ENCODE measurements at regions not wholly inside any gene's neighbourhood (a gene's known extent, or its start where the extent isn't known, plus 50 kb on each side); places are given as distances from the start of the nearest gene placed in this dataset.

DNA sequence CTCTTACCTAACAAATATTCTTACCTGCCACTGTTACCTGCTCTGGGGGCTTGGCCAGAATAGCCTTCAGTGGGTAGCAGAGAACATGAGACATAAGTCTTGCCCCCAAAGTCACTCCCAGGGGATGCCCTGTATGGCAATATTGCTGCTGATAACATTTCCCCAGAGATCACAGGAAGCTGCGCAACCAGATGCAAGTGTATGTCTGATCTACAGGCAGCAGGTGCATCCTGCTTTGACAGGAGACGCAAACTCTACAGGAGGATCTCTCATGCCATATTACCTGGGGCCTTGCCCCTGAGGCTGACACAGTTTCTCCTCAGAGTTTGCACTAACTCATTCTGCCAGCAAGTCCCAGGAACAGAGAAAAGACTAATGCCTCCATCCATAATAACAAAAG lies 174.4 kb upstream of the LPP start:
- intact Hi-C loops (cut with micrococcal nuclease) = no loop called here
- ATAC-seq = no peak
- DNase-seq = no peak

DNA sequence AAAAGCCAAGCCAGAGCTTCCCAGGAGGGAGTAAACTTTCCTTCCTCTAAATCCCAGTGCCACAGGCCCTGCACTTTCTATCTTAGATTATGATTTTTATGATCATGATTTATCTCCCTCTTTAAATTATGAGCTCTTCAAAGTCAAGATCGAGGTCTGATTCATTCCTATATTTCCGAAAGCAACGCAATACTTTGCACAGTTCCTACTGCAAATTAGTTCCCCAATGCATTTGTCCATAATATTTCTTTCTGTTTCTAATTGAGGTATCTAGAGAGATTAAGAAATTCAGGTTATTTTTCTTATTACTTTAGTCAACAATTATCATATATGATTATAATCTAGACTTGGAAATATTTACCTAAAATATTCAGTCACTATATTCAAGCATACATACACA lies 173.1 kb upstream of the LPP start:
- no peak for DNase-seq
- no peak for ATAC-seq
- intact Hi-C loops (cut with micrococcal nuclease) = no loop called here

DNA sequence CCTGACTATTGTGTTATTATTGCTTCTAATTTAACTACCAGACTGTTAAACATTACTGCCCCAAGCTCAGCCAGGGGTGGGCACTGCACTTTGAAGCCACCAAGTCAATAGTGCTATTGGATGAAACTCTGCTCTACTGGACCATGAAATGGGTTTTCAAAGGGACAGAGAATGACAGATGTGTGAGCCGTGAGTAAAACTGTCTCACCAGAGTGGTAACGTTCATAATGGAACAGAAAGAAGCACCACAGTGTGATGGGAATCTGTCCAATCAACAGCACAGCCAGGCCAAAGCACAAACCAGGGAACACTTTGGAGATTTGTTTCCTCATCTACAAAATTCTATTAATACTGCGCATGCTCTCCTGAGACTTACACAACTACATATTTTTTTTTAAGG lies 171.8 kb upstream of the LPP start:
- intact Hi-C loops (cut with micrococcal nuclease) = no loop called here
- ATAC-seq (no peak), DNase-seq (no peak)

DNA sequence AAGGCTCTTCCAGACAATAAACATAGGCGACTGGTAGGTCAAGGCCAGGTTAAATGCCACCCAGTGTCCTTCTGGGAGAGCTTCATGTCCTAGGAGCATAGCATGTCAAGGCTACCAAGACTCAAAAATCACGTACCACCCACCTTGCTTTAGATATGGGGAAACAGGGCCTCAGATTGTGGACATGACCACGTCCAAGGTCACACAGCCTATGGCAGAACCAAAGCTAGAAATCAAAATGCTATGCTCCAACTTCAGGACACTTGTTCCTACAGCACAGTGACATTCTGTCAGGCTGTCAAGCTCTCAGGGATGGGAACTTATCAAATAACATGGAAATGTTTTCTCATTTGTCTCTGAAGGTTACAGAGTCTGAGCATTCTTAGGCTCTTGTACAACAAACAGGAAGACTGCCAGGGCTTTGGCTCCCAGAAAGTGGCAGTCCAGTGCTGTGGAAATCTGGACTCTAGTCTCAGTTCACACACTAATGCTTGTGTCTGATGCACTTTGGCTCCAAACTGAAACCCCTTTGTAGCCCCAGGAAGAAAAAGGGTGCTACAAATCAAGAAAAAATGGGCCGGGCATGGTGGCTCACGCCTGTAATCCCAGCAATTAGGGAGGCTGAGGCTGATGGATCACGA lies 170.4 kb upstream of the LPP start:
- intact Hi-C loops (cut with micrococcal nuclease) = no loop called here
- peak; percentile 42 for DNase-seq
- ATAC-seq = peak; percentile 90

DNA sequence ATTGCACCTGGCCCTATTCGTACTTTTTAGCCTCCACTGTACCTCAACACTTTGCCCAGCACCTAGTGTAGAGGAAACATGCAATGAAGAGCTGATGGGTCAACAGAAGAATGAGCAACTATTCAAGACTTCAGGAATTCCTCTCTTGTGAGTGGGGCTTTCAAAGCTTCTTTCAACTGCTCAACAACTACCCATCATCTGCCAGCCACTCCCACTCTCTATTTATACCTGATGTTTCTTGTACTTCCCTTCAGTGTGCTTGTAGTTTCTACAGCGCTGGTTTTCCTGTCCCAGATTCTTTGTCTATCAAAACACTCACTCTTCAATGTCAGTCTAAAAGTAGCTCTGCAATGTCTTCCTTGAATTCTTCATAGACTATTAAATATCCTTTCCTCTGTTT lies 168.3 kb upstream of the LPP start:
- intact Hi-C loops (cut with micrococcal nuclease) = no loop called here
- DNase-seq (no peak), ATAC-seq (peak; percentile 53)

DNA sequence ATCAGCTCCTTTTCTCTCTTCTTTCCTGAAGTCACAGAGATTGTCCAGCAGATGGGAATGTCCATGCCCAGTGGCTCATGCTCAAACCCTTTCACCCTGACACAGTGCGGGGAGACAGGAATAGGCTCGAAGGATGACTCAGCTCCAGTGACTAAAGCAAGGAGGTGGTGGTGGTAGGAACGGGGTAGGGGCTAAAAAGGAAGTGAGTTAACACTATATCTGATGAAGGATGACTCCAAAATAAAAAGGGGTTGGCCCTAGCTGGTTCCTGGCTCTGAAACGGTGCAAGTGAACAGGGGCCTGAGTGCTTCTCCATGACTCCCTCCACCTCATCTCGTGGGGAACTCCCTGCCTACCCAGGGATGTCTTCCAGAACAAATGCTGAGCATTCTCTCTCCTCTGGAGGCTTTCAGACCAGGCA lies 167.4 kb upstream of the LPP start:
- no peak for DNase-seq
- ATAC-seq = no peak
- intact Hi-C loops (cut with micrococcal nuclease) = no loop called here

DNA sequence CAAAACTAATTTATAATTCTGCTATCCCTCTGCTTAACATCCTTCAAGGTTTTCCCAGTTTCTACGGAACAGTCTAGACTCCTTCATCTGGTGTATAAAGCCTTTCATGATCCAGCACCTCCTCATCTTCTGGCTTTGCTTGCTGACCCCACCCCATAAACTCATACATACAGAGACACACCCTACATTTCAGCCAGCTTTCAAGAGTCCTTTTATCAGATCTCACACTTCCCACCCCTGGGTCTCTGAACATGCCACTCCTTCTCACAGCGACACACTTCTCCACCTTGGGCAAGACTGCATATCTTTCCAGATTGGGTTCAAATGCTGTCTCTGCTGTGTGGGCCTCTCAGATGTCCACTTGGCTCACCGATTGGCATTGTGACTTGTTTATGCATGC lies 166.8 kb upstream of the LPP start:
- ATAC-seq (no peak), DNase-seq (no peak)
- intact Hi-C loops (cut with micrococcal nuclease) = no loop called here

DNA sequence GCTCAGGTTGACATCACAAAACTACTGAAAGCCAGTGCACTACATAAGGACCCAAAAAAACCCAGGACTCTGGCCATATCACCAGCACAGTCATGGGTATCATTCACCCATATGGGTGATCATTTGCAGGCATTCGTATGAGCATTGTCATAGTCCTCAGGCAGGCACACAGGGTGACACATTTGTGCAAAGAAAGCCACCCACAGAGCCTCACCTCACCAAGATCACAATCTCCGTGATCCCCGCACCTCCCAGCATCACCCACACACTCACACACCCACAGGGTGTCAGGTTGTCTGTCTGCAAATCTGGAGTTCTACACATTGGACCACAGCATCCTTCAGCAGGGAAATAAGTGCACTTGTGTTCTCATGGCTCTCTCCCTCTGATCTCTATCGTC lies 166.0 kb upstream of the LPP start:
- intact Hi-C loops (cut with micrococcal nuclease) = no loop called here
- DNase-seq = no peak

DNA sequence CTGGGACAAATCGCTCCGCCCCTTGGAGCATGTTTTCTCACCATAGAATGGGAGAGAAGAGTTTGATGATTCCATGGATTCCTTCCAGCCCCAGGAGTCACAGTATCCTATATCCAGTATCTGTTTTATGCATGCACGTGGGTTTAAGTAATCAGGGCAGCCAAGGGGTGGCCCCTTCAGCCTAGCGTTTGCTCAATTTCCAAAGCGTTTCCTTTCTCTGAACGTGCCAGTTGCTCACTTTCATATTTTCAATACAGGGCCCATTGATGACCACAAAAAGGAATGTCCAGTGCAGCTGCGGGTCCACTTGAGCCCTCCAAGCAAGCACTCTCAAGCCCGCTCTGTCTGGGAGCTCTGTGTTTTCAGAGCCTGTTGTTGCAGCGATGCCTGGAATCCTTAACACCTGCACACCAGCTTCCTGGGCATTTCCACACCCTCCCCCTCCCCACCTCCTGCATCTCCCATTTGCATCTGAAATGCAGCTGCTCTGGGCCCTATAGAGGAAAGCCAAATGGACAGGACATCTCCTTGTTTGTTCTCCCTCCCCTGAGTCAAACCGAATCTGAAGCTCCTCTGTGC lies 164.3 kb upstream of the LPP start:
- intact Hi-C loops (cut with micrococcal nuclease) = no loop called here
- DNase-seq (no peak), ATAC-seq (no peak)

More for the DNA sequence above, 166.0 kb upstream of the LPP start:
- no peak for ATAC-seq

DNA sequence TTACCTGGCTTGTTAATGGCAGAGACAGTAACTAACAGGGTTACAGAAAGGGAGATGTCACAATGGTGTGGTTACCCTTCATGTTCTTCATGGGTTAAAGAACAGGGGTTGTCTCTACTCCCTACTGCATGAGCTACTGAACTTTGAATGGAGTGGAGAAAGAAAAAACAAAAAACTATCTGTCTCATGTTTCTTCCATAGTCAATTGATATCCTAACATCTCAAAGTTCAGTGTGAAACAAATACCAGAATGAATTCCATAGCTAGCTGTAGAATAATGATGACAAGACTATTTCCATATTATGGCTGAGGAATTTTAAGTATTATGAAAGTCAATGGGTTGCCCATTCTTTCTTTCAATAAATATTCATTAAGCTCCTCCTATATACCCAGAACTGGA lies 161.3 kb upstream of the LPP start:
- DNase-seq (no peak), ATAC-seq (no peak)
- intact Hi-C loops (cut with micrococcal nuclease) = no loop called here

DNA sequence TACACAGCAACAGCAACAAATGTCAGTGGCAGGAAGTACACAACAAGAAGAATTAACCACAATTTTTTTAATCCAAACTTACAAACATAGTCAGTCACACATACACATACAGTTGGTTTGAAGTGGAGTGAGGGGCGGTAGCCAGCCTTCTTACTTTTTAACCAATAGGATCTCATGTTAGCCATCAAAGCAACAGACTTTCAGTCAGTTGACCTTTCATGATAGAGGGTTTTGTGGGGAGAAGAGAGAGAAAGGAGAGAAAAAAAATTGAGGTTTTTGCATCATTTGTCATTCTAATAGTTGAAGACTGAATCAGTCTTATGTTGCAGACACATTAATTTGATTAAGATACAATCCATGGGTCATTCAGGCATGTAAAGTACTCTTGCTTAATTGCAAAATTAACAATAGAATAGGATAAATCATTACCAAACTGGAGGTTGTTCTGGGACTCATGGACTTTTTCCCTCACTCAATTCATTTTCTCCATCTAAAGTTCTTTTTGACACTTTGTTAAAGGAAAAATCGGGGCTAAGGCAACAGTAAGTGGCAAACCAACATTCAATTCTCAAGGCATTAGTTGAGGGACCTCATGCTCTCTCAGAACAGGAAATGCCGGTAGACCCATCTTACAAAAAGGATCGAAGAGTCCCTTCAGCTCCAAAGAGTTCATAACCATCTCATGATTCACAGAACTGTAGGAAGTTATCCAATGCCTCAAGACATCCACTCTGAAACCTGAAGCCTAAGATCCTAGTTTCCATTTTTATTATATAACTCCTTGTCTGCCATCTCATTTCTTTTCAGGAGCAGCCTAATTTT lies 159.5 kb upstream of the LPP start:
- intact Hi-C loops (cut with micrococcal nuclease) = no loop called here
- DNase-seq = no peak
- no peak for ATAC-seq

DNA sequence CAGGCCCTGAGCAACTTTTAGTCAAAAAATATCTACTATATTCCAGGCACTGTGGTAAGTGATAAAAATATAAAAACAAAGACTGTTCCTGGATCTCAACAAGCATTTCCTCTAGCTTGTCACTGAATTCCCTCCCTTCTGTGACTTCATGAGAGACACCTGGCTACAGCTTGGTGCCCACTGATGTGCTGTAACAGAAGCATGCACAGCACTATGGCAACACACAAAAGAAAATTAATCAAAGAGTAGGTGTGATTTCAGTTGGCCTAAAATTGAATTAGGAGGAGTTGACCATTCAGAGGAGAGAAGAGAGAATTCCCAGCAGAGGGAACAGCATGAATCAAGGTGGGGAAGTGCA lies 158.9 kb upstream of the LPP start:
- intact Hi-C loops (cut with micrococcal nuclease) = no loop called here
- ATAC-seq = no peak
- no peak for DNase-seq

DNA sequence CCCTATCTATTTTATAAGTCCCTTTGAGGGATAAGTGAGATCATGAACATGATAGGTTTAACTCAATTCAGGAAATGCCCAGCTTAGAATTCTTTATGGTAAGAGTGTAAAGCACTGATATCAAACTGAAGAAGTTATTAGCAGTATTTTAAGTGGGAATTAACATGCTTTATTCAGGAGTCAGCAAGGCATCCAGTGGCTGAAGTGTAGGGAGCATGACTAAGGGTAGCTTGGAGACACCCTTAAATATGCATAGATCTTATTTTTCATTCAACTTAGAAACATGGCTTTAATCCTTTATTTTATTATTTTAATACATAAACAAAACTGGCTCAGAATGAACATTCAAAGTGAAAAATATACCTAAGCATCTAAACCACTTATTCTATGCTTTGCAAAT lies 158.3 kb upstream of the LPP start:
- intact Hi-C loops (cut with micrococcal nuclease) = no loop called here
- DNase-seq = no peak
- no peak for ATAC-seq

DNA sequence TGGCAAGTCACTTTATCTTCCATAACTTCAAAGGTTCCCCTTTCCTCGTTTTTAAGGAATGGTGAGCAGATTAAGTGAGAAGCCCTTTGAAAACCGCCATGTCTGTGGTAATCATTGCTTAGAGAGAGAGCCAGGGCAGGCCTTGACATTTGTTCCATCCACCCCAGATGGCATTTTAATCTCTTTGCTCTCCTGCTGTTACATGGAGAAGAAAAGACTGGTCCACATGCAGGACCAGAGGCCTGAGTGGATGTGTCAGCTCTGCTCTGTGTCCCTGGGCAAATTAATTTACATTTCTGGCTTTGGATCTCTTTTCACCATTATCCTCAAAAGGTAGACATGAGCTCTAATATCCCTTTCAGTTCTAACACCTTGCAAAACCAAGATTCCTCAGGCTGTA lies 157.3 kb upstream of the LPP start:
- no peak for DNase-seq
- intact Hi-C loops (cut with micrococcal nuclease) = no loop called here
- no peak for ATAC-seq

DNA sequence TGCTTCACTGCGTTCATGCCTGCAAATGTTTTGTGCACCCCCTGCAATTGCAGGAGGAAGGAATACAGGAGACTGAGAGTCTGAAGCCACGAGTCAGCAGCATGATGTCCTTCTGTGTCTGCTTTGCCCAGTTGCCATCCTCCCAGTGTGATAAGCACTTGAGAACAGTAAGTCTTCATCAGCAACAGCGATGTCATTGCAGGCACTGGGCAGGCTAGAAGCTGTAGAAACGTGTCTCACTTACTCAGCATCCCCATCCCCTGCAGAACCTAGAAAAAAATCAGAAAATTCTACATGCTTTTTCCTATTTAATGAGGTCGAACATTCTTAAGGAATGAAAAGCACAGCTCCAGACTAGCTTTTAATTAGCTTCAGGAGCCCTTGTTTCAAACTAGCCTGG lies 156.5 kb upstream of the LPP start:
- DNase-seq (no peak), ATAC-seq (peak; percentile 40)
- intact Hi-C loops (cut with micrococcal nuclease) = no loop called here

DNA sequence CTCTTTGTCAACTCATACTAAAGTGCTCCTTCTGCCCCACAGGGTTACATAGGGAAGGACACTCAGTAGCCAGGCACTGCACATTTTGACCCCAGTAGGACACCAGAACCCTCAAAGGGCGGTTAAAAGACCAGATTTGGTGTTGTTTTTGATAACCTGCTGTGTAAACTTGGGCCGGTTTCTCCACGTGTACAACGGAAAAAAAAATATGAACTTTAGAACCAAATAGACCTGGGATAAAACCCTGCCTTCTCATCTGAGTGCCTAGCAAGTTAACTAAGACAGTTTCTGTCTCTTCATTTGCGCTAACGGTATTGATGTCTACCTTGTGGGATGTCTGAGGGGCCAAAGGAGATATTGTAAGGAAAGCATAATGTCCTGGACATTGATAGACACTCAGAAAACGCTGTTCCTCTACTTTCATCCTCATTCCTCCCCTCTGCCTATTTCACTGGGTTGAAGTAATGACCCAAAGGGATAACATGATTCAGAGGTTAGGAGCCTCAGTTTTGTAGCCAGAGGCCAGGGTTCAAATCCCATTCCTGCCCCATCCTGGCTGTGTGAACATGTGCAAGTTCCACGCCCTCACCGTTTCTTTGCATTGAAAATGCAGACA lies 155.9 kb upstream of the LPP start:
- DNase-seq (no peak), ATAC-seq (no peak)
- intact Hi-C loops (cut with micrococcal nuclease) = no loop called here

DNA sequence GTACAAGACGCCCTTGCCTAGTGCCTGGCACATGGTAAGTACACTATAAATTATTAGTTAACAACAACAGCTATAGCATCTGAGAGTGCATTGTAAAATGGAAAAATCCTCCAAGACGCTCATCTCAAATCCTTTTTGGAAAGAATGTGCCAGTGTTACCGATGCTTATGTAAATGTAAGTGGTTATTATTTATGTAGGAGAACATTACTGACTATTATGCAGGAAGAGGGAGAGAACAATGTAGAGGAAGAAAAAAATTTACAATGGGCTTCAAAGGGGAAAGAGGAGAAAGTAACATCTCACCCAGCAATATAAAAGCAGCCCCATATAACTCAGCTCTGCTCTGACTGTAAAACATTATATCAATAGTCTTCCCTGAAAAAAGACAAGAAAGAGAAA lies 155.3 kb upstream of the LPP start:
- ATAC-seq = no peak
- no peak for DNase-seq
- intact Hi-C loops (cut with micrococcal nuclease) = no loop called here

DNA sequence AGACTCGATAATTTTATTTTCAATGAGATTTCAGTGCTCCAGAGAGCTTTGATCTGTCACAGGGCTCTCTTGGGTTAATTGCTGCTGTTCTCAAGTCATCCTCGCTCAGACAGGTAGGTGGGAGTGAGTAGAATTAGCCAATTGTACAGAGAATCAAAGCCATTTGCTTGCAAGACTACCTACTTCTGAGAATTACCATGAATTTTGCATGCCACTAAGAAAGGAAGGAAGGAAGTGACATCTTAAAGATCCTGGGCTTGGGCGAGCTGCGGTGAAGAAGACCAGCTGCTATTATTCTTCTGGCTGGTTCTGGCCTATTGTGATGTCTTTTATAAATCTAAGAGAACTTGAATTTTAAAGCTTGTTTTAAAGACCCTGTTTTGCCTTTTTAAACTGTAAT lies 154.1 kb upstream of the LPP start:
- DNase-seq (no peak), ATAC-seq (no peak)
- intact Hi-C loops (cut with micrococcal nuclease) = no loop called here

DNA sequence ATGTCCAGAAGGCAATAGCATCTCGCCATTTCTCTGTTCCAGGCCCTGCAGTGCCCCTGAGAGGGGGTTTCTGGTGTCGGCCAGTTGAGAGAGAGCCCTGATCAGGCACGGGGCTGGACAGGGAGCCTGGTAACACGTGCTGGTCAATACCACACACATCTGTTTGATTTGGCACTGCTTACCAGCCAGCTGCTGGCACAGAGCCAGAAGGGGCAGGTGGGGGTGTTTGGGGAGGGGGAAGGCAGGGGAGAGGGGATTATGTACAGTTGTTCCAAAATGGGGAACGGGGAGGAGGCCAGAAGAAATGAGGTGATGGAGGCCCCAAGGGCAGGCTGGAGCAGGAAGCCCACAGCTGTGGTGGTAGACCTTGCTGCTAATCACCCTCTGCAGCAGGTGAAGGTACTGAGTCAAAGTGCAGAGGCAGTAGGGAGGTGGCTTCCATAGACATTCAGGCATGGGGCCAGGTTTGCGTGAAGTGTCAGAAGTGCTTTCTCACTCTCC lies 153.5 kb upstream of the LPP start:
- ATAC-seq (no peak), DNase-seq (no peak)
- intact Hi-C loops (cut with micrococcal nuclease) = no loop called here

DNA sequence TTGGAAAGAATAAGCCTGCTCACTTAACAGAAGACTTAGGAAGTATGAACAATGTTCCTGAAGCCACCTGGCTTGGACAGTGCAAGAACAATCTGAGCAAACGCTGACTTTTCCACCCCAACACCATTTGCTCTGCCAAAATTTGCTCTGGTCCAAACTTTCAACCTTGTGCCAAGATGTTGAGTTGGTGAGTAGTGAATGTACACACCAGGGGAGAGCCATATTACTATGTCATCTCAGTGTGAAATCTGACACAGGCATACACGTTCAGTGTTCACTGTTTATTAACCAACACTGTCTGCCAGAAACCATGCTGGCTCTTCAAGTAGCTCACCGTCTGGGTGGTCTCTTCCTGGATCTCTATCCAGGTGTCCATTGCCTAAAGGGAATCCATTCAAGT lies 152.9 kb upstream of the LPP start:
- intact Hi-C loops (cut with micrococcal nuclease) = no loop called here
- DNase-seq (no peak), ATAC-seq (no peak)
